HS-5 (cell line): ENCODE measurements at regions not wholly inside any gene's neighbourhood (a gene's known extent, or its start where the extent isn't known, plus 50 kb on each side); places are given as distances from the start of the nearest gene placed in this dataset.

Experiments used
- DNase-seq: peaks from one replicate; pipeline ENCODE4 v3.0.0-alpha.2; 2012; ENCODE audit warnings: low read depth

DNA sequence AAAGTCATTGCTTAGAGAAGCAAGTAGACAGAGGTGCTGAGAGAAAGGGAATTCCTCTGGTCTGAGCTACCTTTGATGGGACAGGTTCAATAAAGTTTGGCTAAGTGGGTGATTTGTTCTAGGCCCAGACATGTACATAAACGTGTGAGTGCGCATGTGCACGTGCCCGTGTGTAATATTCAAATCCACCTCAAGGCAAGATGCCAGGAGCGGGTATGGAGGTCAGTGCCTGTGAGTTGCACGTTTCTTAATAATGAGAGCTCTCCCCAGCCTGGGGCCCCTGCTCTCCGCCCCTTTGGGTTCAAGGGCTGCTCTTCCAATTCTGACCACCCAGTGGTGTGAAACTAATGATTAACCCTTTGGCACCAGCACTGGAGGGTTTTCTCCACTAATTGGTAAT lies 53.8 kb upstream of the LMO4 start:
- no peak for DNase-seq

GRCh38 chr1:87278825-87279535 lies 49.7 kb upstream of the LMO4 start:
- no peak for DNase-seq
